ENCODE measurements at regions not wholly inside any gene's neighbourhood (a gene's known extent, or its start where the extent isn't known, plus 50 kb on each side); places are given as distances from the start of the nearest gene placed in this dataset.

- no peaks in the 10 kb centered on the region for H3K27me3 ChIP-seq (replicated peaks)
- no peaks in the 10 kb centered on the region for H3K36me3 ChIP-seq (replicated peaks)
- no peak for DNase-seq
- in situ Hi-C loops (cut with HindIII; ENCODE audit: low pct_ligation_motif_present, low sequenced_read_pairs) = no loop called here
- TF ChIP-seq CTCF (IDR thresholded peaks at IDR 0.05; ENCODE audit: low read depth, low read length, missing control alignments) = no peak
- H3K4me3 ChIP-seq (ENCODE audit: low read depth, low read length) = no peak overlapping the region
- peak overlapping the region; percentile 95 for H3K27ac ChIP-seq
Observed at GRCh38 chr2:118737684-118738083, 109.8 kb downstream of the EN1 start.

- H3K27ac ChIP-seq = no peak overlapping the region
- no peak for DNase-seq
Observed at GRCh38 chr2:118732432-118732831, 115.0 kb downstream of the EN1 start.

GRCh38 chr2:118731413-118731812, 116.0 kb downstream of the EN1 start:
- Histone ChIP-seq H3K27me3 (replicated peaks) (no peaks in the 10 kb centered on the region), H3K4me3 (ENCODE audit: low read depth, low read length) (no peak overlapping the region), H3K27ac (no peak overlapping the region), H3K36me3 (replicated peaks) (no peaks in the 10 kb centered on the region)
- in situ Hi-C loops (cut with HindIII; ENCODE audit: low pct_ligation_motif_present, low sequenced_read_pairs) = no loop called here
- TF ChIP-seq CTCF (IDR thresholded peaks at IDR 0.05; ENCODE audit: low read depth, low read length, missing control alignments) = no peak
- no peak for DNase-seq

More at GRCh38 chr2:118732432-118732831, 115.0 kb downstream of the EN1 start:
- TF ChIP-seq CTCF (IDR thresholded peaks at IDR 0.05; ENCODE audit: low read depth, low read length, missing control alignments) = no peak
- no peaks in the 10 kb centered on the region for H3K36me3 ChIP-seq (replicated peaks)
- H3K4me3 ChIP-seq (ENCODE audit: low read depth, low read length) = no peak overlapping the region
- in situ Hi-C loops (cut with HindIII; ENCODE audit: low pct_ligation_motif_present, low sequenced_read_pairs) = no loop called here
- H3K27me3 ChIP-seq (replicated peaks) = no peaks in the 10 kb centered on the region

GRCh38 chr2:118730405-118730804, 117.0 kb downstream of the EN1 start:
- in situ Hi-C loops (cut with HindIII; ENCODE audit: low pct_ligation_motif_present, low sequenced_read_pairs) = no loop called here
- no peaks in the 10 kb centered on the region for H3K27me3 ChIP-seq (replicated peaks)
- TF ChIP-seq CTCF (IDR thresholded peaks at IDR 0.05; ENCODE audit: low read depth, low read length, missing control alignments) = no peak
- no peak overlapping the region for H3K27ac ChIP-seq
- DNase-seq = no peak
- no peaks in the 10 kb centered on the region for H3K36me3 ChIP-seq (replicated peaks)
- H3K4me3 ChIP-seq (ENCODE audit: low read depth, low read length) = no peak overlapping the region

GRCh38 chr2:118729760-118730159, 117.7 kb downstream of the EN1 start:
- no peak overlapping the region for H3K27ac ChIP-seq
- H3K27me3 ChIP-seq (replicated peaks) = no peaks in the 10 kb centered on the region
- no peak overlapping the region for H3K4me3 ChIP-seq (ENCODE audit: low read depth, low read length)
- DNase-seq = no peak
- TF ChIP-seq CTCF (IDR thresholded peaks at IDR 0.05; ENCODE audit: low read depth, low read length, missing control alignments) = no peak
- in situ Hi-C loops (cut with HindIII; ENCODE audit: low pct_ligation_motif_present, low sequenced_read_pairs) = no loop called here
- no peaks in the 10 kb centered on the region for H3K36me3 ChIP-seq (replicated peaks)

- H3K27me3 ChIP-seq (replicated peaks) = no peaks in the 10 kb centered on the region
- no peak for DNase-seq
- no peak overlapping the region for H3K4me3 ChIP-seq (ENCODE audit: low read depth, low read length)
- H3K27ac ChIP-seq = no peak overlapping the region
- no peaks in the 10 kb centered on the region for H3K36me3 ChIP-seq (replicated peaks)
- no peak for TF ChIP-seq CTCF (IDR thresholded peaks at IDR 0.05; ENCODE audit: low read depth, low read length, missing control alignments)
- in situ Hi-C loops (cut with HindIII; ENCODE audit: low pct_ligation_motif_present, low sequenced_read_pairs) = no loop called here
Observed at GRCh38 chr2:118728984-118729383, 118.5 kb downstream of the EN1 start.
